H9 (cell line): ENCODE measurements at regions not wholly inside any gene's neighbourhood (a gene's known extent, or its start where the extent isn't known, plus 50 kb on each side); places are given as distances from the start of the nearest gene placed in this dataset.

Experiments
- DNase-seq: peaks from one replicate; pipeline ENCODE4 v3.0.0-alpha.2; 2017
- H2AFZ ChIP-seq: one replicate; pipeline ENCODE4 v1.6.1; 2013; ENCODE audit warnings: mild to moderate bottlenecking, low read length, control low read depth, moderate library complexity
- H2AK5ac ChIP-seq: 2 replicates; pipeline ENCODE4 v1.6.1; 2013; ENCODE audit warnings: low read length, control low read depth, mixed read lengths; ENCODE audit not compliant: insufficient read length
- H2BK120ac ChIP-seq: one replicate; pipeline ENCODE4 v1.6.1; 2013; ENCODE audit warnings: low read depth, mild to moderate bottlenecking, low read length, control low read depth, inconsistent platforms; ENCODE audit not compliant: poor library complexity, severe bottlenecking
- H2BK12ac ChIP-seq: 2 replicates; pipeline ENCODE4 v1.6.1; 2013; ENCODE audit warnings: low read length, control low read depth, mixed read lengths, low read depth; ENCODE audit not compliant: insufficient read length
- H2BK15ac ChIP-seq: 2 replicates; pipeline ENCODE4 v1.6.1; 2013; ENCODE audit warnings: low read depth, low read length, control low read depth
- H2BK20ac ChIP-seq: one replicate; pipeline ENCODE4 v1.6.1; 2013; ENCODE audit warnings: low read depth, mild to moderate bottlenecking, low read length, control low read depth, inconsistent platforms; ENCODE audit not compliant: poor library complexity, severe bottlenecking
- H2BK5ac ChIP-seq: 2 replicates; pipeline ENCODE4 v1.6.1; 2013; ENCODE audit warnings: low read length, control low read depth, mixed read lengths; ENCODE audit not compliant: insufficient read length
- H3K14ac ChIP-seq: 2 replicates; pipeline ENCODE4 v1.6.1; 2013; ENCODE audit warnings: low read length, control low read depth; ENCODE audit not compliant: insufficient read depth
- H3K18ac ChIP-seq: 2 replicates; pipeline ENCODE4 v1.6.1; 2013; ENCODE audit warnings: low read depth, mild to moderate bottlenecking, mixed read lengths, low read length, control low read depth; ENCODE audit not compliant: insufficient read length
- H3K23ac ChIP-seq: 2 replicates; pipeline ENCODE4 v1.6.1; 2013; ENCODE audit warnings: low read length, control low read depth, mixed read lengths, low read depth; ENCODE audit not compliant: insufficient read length
- H3K23me2 ChIP-seq: 2 replicates; pipeline ENCODE4 v1.6.1; 2013; ENCODE audit warnings: low read depth, mild to moderate bottlenecking, mixed read lengths, low read length, control low read depth; ENCODE audit not compliant: insufficient read length, poor library complexity, severe bottlenecking
- H3K27ac ChIP-seq: 2 replicates; pipeline ENCODE4 v1.5.1; 2013; ENCODE audit warnings: low read length, control low read depth, mixed read lengths, low read depth; ENCODE audit not compliant: insufficient read length
- H3K27me3 ChIP-seq: 2 replicates; pipeline ENCODE4 v1.6.1; 2013; ENCODE audit warnings: low read length, control low read depth, inconsistent platforms; ENCODE audit not compliant: insufficient read depth
- H3K4ac ChIP-seq: 2 replicates; pipeline ENCODE4 v1.6.1; 2013; ENCODE audit warnings: low read depth, mild to moderate bottlenecking, control low read depth, inconsistent platforms, low read length, moderate library complexity
- H3K4me1 ChIP-seq: 2 replicates; pipeline ENCODE4 v1.6.1; 2013; ENCODE audit warnings: low read length, control low read depth, inconsistent platforms; ENCODE audit not compliant: insufficient read depth
- H3K4me2 ChIP-seq: 2 replicates; pipeline ENCODE4 v1.6.1; 2013; ENCODE audit warnings: low read length, control low read depth, mixed read lengths; ENCODE audit not compliant: insufficient read length, insufficient read depth
- H3K56ac ChIP-seq: 2 replicates; pipeline ENCODE4 v1.6.1; 2013; ENCODE audit warnings: low read depth, mild to moderate bottlenecking, mixed read lengths, low read length, control low read depth; ENCODE audit not compliant: insufficient read length
- H3K79me1 ChIP-seq: 2 replicates; pipeline ENCODE4 v1.6.1; 2013; ENCODE audit warnings: low read depth, mild to moderate bottlenecking, moderate library complexity, low read length, control low read depth, inconsistent platforms; ENCODE audit not compliant: insufficient read depth, poor library complexity, severe bottlenecking
- H3K79me2 ChIP-seq: 2 replicates; pipeline ENCODE4 v1.6.1; 2013; ENCODE audit warnings: low read length, control low read depth, inconsistent platforms; ENCODE audit not compliant: insufficient read depth
- H3K9ac ChIP-seq: 2 replicates; pipeline ENCODE4 v1.6.1; 2013; ENCODE audit warnings: low read length, control low read depth, mixed read lengths; ENCODE audit not compliant: insufficient read length; ENCODE audit errors: extremely low read depth
- H3K9me3 ChIP-seq: one replicate; pipeline ENCODE4 v1.6.1; 2013; ENCODE audit warnings: low read depth, low read length, inconsistent platforms; ENCODE audit not compliant: control insufficient read depth
- H3T11ph ChIP-seq: one replicate; pipeline ENCODE4 v1.6.1; 2013; ENCODE audit warnings: mild to moderate bottlenecking, low read length, control low read depth, inconsistent platforms
- H4K20me1 ChIP-seq: one replicate; pipeline ENCODE4 v1.6.1; 2013; ENCODE audit not compliant: control insufficient read depth, insufficient read length, insufficient read depth
- H4K5ac ChIP-seq: 2 replicates; pipeline ENCODE4 v1.6.1; 2013; ENCODE audit warnings: low read depth, mild to moderate bottlenecking, mixed read lengths, low read length, control low read depth; ENCODE audit not compliant: insufficient read length
- H4K8ac ChIP-seq: replicated peaks from 2 replicates; pipeline ENCODE4 v1.6.1; 2013; ENCODE audit warnings: low read length, control low read depth, mixed read lengths, low read depth; ENCODE audit not compliant: insufficient read length
- H4K91ac ChIP-seq: 2 replicates; pipeline ENCODE4 v1.6.1; 2013; ENCODE audit warnings: low read depth, mild to moderate bottlenecking, moderate library complexity, mixed read lengths, low read length, control low read depth; ENCODE audit not compliant: insufficient read length
- H3K27ac Mint-ChIP-seq, 3 experiments: 2 replicates in 2 of 3; 3 replicates in 1 of 3; pipeline ENCODE4 v1.8.0; 2020 to 2021; ENCODE audit warnings: mixed read lengths in 3 of 3, mild to moderate bottlenecking in 1 of 3, moderate library complexity in 1 of 3
- H3K27me3 Mint-ChIP-seq: 2 replicates; pipeline ENCODE4 v1.8.0; 2021; ENCODE audit warnings: low read depth, mild to moderate bottlenecking, moderate library complexity, mixed read lengths
- H3K36me3 Mint-ChIP-seq, 3 experiments: 2 replicates in 2 of 3; 3 replicates in 1 of 3; pipeline ENCODE4 v1.8.0; 2020 to 2021; ENCODE audit warnings: low read depth in 3 of 3, mixed read lengths in 3 of 3; ENCODE audit not compliant: insufficient read depth in 1 of 3
- H3K4me1 Mint-ChIP-seq, 2 experiments: 2 replicates each; pipeline ENCODE4 v1.8.0; 2020; ENCODE audit warnings: mixed read lengths in 2 of 2
- H3K4me3 Mint-ChIP-seq, 2 experiments: 2 replicates in 1 of 2; 3 replicates in 1 of 2; pipeline ENCODE4 v1.8.0; 2020 to 2021; ENCODE audit warnings: mild to moderate bottlenecking in 2 of 2, mixed read lengths in 2 of 2, moderate library complexity in 1 of 2
- H3K9me3 Mint-ChIP-seq, 2 experiments: 2 replicates in 1 of 2; 3 replicates in 1 of 2; pipeline ENCODE4 v1.8.0; 2020; ENCODE audit warnings: mild to moderate bottlenecking in 2 of 2, mixed read lengths in 2 of 2, moderate library complexity in 1 of 2
- CTCF ChIP-seq: fragments of 200-600 bp; sonication (generic); conservative IDR thresholded peaks from 3 replicates; pipeline ENCODE4 v1.8.0; 2021; ENCODE audit warnings: antibody characterized with exemption, mild to moderate bottlenecking
- WGBS: extraction: QIAGEN DNeasy Blood & Tissue Kit; methylation state at CpG from one replicate; pipeline ENCODE4 v1.1.7; 2013; ENCODE audit warnings: missing lambda C conversion rate, low lambda C conversion rate, mixed read lengths; ENCODE audit not compliant: insufficient read length; ENCODE audit errors: extremely low coverage; 5-methylcytosine and 5-hydroxymethylcytosine counted together

DNA sequence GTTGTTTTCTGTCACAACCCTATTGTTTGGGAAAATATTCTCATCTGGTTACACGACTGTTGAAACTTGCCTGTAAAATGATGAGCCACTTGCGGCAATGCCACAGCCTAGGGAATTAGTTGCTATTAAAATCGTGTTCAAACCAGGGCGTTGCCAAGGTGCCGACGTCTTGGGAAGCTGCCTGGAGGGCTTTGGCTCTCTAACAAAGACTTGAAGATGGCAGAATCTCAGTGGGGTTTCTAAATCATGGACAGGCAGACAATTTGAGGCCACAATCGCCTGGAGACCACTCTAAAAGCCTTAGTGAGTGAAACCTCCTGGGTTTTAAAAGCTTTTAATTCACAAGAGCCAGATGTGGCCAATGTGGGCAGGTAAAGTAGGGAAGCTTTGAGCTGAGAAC lies 117.2 kb upstream of the BMAL1 start:
- H2AK5ac ChIP-seq = no peak overlapping the region
- no peak overlapping the region for H2BK120ac ChIP-seq
- no peak overlapping the region for H3K27ac ChIP-seq
- H3K9ac ChIP-seq = no peak overlapping the region
- H3K27me3 ChIP-seq = no peaks in the 10 kb centered on the region
- H3K56ac ChIP-seq = no peak overlapping the region
- no peaks in the 10 kb centered on the region for H3K9me3 ChIP-seq
- H3K4ac ChIP-seq = no peak overlapping the region
- no peak overlapping the region for H3K23ac ChIP-seq
- no peak for DNase-seq
- H4K5ac ChIP-seq = no peak overlapping the region
- H2BK5ac ChIP-seq = no peak overlapping the region
- H3K4me1 ChIP-seq = no peaks in the 10 kb centered on the region
- no peak overlapping the region for H3K27ac Mint-ChIP-seq
- H2BK15ac ChIP-seq = no peak overlapping the region
- H4K20me1 ChIP-seq = no peaks in the 10 kb centered on the region
- H3K9me3 Mint-ChIP-seq = peaks cover 12 to 17% of the 10 kb centered on the region in 2 experiments; a peak in 4 of 5 replicates
- H3K79me1 ChIP-seq = no peaks in the 10 kb centered on the region
- WGBS = no CpG with 5 or more reads among the region's 7 CpGs
- no peak overlapping the region for H4K8ac ChIP-seq
- no peak overlapping the region for H4K91ac ChIP-seq
- no peak overlapping the region for H2BK20ac ChIP-seq
- no peak overlapping the region for H2BK12ac ChIP-seq
- H3K27me3 Mint-ChIP-seq = no peaks in the 10 kb centered on the region; the same call in 1 of the 2 replicates
- H2AFZ ChIP-seq = no peak overlapping the region
- H3K14ac ChIP-seq = no peak overlapping the region
- no peak overlapping the region for H3T11ph ChIP-seq
- H3K4me2 ChIP-seq = no peak overlapping the region
- peaks cover 0 to 3% (median 0%) of the 10 kb centered on the region in 3 experiments; a peak in 1 of 7 replicates for H3K36me3 Mint-ChIP-seq
- H3K4me3 Mint-ChIP-seq = no peak overlapping the region
- peaks cover 8% of the 10 kb centered on the region in 2 experiments; a peak in 3 of 4 replicates for H3K4me1 Mint-ChIP-seq
- H3K23me2 ChIP-seq = no peaks in the 10 kb centered on the region
- H3K18ac ChIP-seq = no peak overlapping the region
- no peak for TF ChIP-seq CTCF
- H3K79me2 ChIP-seq = no peaks in the 10 kb centered on the region
